OCI-LY1 (cell line): ENCODE measurements at regions not wholly inside any gene's neighbourhood (a gene's known extent, or its start where the extent isn't known, plus 50 kb on each side); places are given as distances from the start of the nearest gene placed in this dataset.

Source experiments
- H2AFZ ChIP-seq: fragments of 200-600 bp; sonication (generic), shearing (Covaris generic); 2 replicates; pipeline ENCODE4 v1.6.0; 2014; ENCODE audit warnings: antibody characterized with exemption, mild to moderate bottlenecking, low read length
- H3F3A ChIP-seq: fragments of 200-600 bp; sonication (generic), shearing (Covaris generic); 2 replicates; pipeline ENCODE4 v1.6.0; 2014; ENCODE audit warnings: mild to moderate bottlenecking, antibody characterized with exemption, low read length, moderate library complexity; ENCODE audit not compliant: insufficient read depth
- H3K27ac ChIP-seq: fragments of 200-600 bp; sonication (generic); 2 replicates; pipeline ENCODE4 v1.5.1; 2014; ENCODE audit warnings: low read length, mixed run types, mild to moderate bottlenecking, low read depth; ENCODE audit not compliant: poor library complexity, severe bottlenecking
- H3K27me3 ChIP-seq: fragments of 200-600 bp; sonication (generic); 2 replicates; pipeline ENCODE4 v1.6.0; 2014; ENCODE audit warnings: antibody characterized with exemption, mild to moderate bottlenecking, low read length, moderate library complexity; ENCODE audit not compliant: insufficient read depth
- H3K36me3 ChIP-seq: fragments of 200-600 bp; sonication (generic); 2 replicates; pipeline ENCODE4 v1.6.1; 2014; ENCODE audit warnings: mild to moderate bottlenecking, antibody characterized with exemption, low read length, moderate library complexity, mixed read lengths; ENCODE audit not compliant: insufficient read depth
- H3K4me1 ChIP-seq: fragments of 200-600 bp; sonication (generic); 2 replicates; pipeline ENCODE4 v1.5.1; 2014; ENCODE audit warnings: mild to moderate bottlenecking, low read length, moderate library complexity; ENCODE audit not compliant: insufficient read depth, severe bottlenecking
- H3K4me2 ChIP-seq: fragments of 200-600 bp; sonication (generic), shearing (Covaris generic); 2 replicates; pipeline ENCODE4 v1.6.1; 2014; ENCODE audit warnings: low read length
- H3K4me3 ChIP-seq: fragments of 200-600 bp; sonication (generic); 2 replicates; pipeline ENCODE4 v1.5.1; 2014; ENCODE audit warnings: low read length, low read depth, mild to moderate bottlenecking, mixed read lengths; ENCODE audit not compliant: poor library complexity, severe bottlenecking
- H3K79me2 ChIP-seq: fragments of 200-600 bp; shearing (Covaris generic); 2 replicates; pipeline ENCODE4 v1.6.1; 2016; ENCODE audit warnings: mixed run types, low read length, mixed read lengths; ENCODE audit not compliant: insufficient read depth
- H3K9ac ChIP-seq: fragments of 200-600 bp; sonication (generic), shearing (Covaris generic); 2 replicates; pipeline ENCODE4 v1.6.1; 2014; ENCODE audit warnings: mild to moderate bottlenecking, low read length, mixed read lengths
- H3K9me2 ChIP-seq: fragments of 200-600 bp; sonication (generic), shearing (Covaris generic); 2 replicates; pipeline ENCODE4 v1.6.1; 2014; ENCODE audit warnings: low read depth, mild to moderate bottlenecking, low read length, mixed read lengths
- H3K9me3 ChIP-seq: fragments of 200-600 bp; shearing (Covaris generic); 2 replicates; pipeline ENCODE4 v1.6.1; 2014; ENCODE audit warnings: low read length, mixed read lengths
- H4K20me1 ChIP-seq: fragments of 200-600 bp; sonication (generic), shearing (Covaris generic); 2 replicates; pipeline ENCODE4 v1.6.0; 2016; ENCODE audit warnings: mild to moderate bottlenecking, low read length; ENCODE audit not compliant: insufficient read depth
- CTCF ChIP-seq: fragments of 200-600 bp; sonication (generic), shearing (Covaris generic); IDR thresholded peaks from 2 replicates; pipeline ENCODE4 v1.5.1; 2017; ENCODE audit warnings: mild to moderate bottlenecking, antibody characterized with exemption, low read length, moderate library complexity, mixed read lengths
- EZH2 ChIP-seq: fragments of 200-600 bp; sonication (generic), shearing (Covaris generic); IDR thresholded peaks from 2 replicates; pipeline ENCODE4 v1.8.0; 2017; ENCODE audit warnings: borderline replicate concordance, mixed run types, mild to moderate bottlenecking, antibody characterized with exemption, low read length, moderate library complexity, mixed read lengths

GRCh38 chr17:79510071-79510470 is 100.8 kb downstream of the RBFOX3 start:
- H3K27me3 ChIP-seq = no peaks in the 10 kb centered on the region

GRCh38 chr17:79509490-79509889 is 101.4 kb downstream of the RBFOX3 start:
- Histone ChIP-seq H4K20me1 (no peaks in the 10 kb centered on the region), H3K79me2 (no peaks in the 10 kb centered on the region), H3K9me3 (no peaks in the 10 kb centered on the region), H2AFZ (no peak overlapping the region), H3K4me2 (no peak overlapping the region), H3K27me3 (no peaks in the 10 kb centered on the region), H3K36me3 (no peaks in the 10 kb centered on the region), H3K27ac (no peak overlapping the region), H3K9me2 (no peaks in the 10 kb centered on the region), H3K4me1 (no peaks in the 10 kb centered on the region), H3K4me3 (no peak overlapping the region), H3K9ac (no peak overlapping the region), H3F3A (no peaks in the 10 kb centered on the region)
- TF ChIP-seq CTCF = no peak
- no peak for TF ChIP-seq EZH2

More at GRCh38 chr17:79510071-79510470, 100.8 kb downstream of the RBFOX3 start:
- no peaks in the 10 kb centered on the region for H4K20me1 ChIP-seq
- no peak overlapping the region for H2AFZ ChIP-seq
- no peaks in the 10 kb centered on the region for H3F3A ChIP-seq
- no peaks in the 10 kb centered on the region for H3K4me1 ChIP-seq
- H3K27ac ChIP-seq = no peak overlapping the region
- no peaks in the 10 kb centered on the region for H3K9me2 ChIP-seq
- no peak overlapping the region for H3K4me3 ChIP-seq
- H3K9me3 ChIP-seq = no peaks in the 10 kb centered on the region
- no peaks in the 10 kb centered on the region for H3K36me3 ChIP-seq
- TF ChIP-seq CTCF (no peak), EZH2 (no peak)
- no peaks in the 10 kb centered on the region for H3K79me2 ChIP-seq
- no peak overlapping the region for H3K9ac ChIP-seq
- no peak overlapping the region for H3K4me2 ChIP-seq

- H3K27ac ChIP-seq = no peak overlapping the region
- TF ChIP-seq EZH2 (no peak), CTCF (no peak)
- no peaks in the 10 kb centered on the region for H3K4me1 ChIP-seq
- H3F3A ChIP-seq = no peaks in the 10 kb centered on the region
- no peaks in the 10 kb centered on the region for H3K27me3 ChIP-seq
- H4K20me1 ChIP-seq = no peaks in the 10 kb centered on the region
- no peak overlapping the region for H3K4me2 ChIP-seq
- no peaks in the 10 kb centered on the region for H3K79me2 ChIP-seq
- no peak overlapping the region for H3K4me3 ChIP-seq
- no peak overlapping the region for H2AFZ ChIP-seq
- no peak overlapping the region for H3K9ac ChIP-seq
- H3K9me2 ChIP-seq = no peaks in the 10 kb centered on the region
- H3K9me3 ChIP-seq = no peaks in the 10 kb centered on the region
- H3K36me3 ChIP-seq = no peaks in the 10 kb centered on the region
Observed at GRCh38 chr17:79509008-79509407, 101.8 kb downstream of the RBFOX3 start.
